Esophagus muscularis mucosa (tissue), 4 donors: ENCODE measurements at regions not wholly inside any gene's neighbourhood (a gene's known extent, or its start where the extent isn't known, plus 50 kb on each side); places are given as distances from the start of the nearest gene placed in this dataset.

Source experiments
- DNase-seq: peaks from one replicate; pipeline ENCODE4 v3.0.0-alpha.2; 2017; ENCODE audit errors: extremely low spot score
- H3K27ac ChIP-seq, 4 donors: fragments of 200-600 bp; sonication (generic); replicated peaks in 1 of 4; 1 replicate in 3 of 4; 2 replicates in 1 of 4; pipeline ENCODE4 v1.5.1; 2016 to 2019; ENCODE audit warnings: mild to moderate bottlenecking in 1 of 4
- H3K27me3 ChIP-seq, 4 donors: fragments of 200-600 bp; sonication (generic); one replicate each; pipeline versions ENCODE4 v1.5.1 to v1.6.0; 2016 to 2019
- H3K36me3 ChIP-seq, 4 donors: fragments of 200-600 bp; sonication (generic); one replicate each; pipeline ENCODE4 v1.5.1; 2016 to 2019
- H3K4me1 ChIP-seq, 4 donors: fragments of 200-600 bp; sonication (generic); one replicate each; pipeline ENCODE4 v1.5.1; 2016 to 2019
- H3K4me3 ChIP-seq, 4 donors: fragments of 200-600 bp; sonication (generic); 1 replicate in 2 of 4; 2 replicates in 2 of 4; pipeline ENCODE4 v1.5.1; 2016 to 2019; ENCODE audit warnings: mild to moderate bottlenecking in 4 of 4, moderate library complexity in 1 of 4
- H3K9me3 ChIP-seq, 4 donors: fragments of 200-600 bp; sonication (generic); 1 replicate in 3 of 4; 2 replicates in 1 of 4; pipeline ENCODE4 v1.5.1; 2016 to 2019
- CTCF ChIP-seq, 3 experiments: fragments of 200-600 bp in 2 of 3; fragments of 450-650 bp in 1 of 3; sonication (generic) in 2 of 3; IDR thresholded peaks; one replicate each; pipeline ENCODE4 v1.5.1; 2017 to 2019; ENCODE audit warnings: antibody characterized with exemption in 3 of 3, mild to moderate bottlenecking in 2 of 3, moderate library complexity in 1 of 3
- EP300 ChIP-seq: sonication (generic); formaldehyde crosslinking; IDR thresholded peaks from one replicate; pipeline ENCODE4 v1.6.1; 2017; ENCODE audit warnings: antibody characterized with exemption
- POLR2A ChIP-seq: fragments of 450-650 bp; IDR thresholded peaks from one replicate; pipeline ENCODE4 v1.6.1; 2017; ENCODE audit warnings: antibody characterized with exemption, moderate library complexity, mild to moderate bottlenecking, low read depth
- POLR2AphosphoS5 ChIP-seq, 2 donors: sonication (generic); formaldehyde crosslinking; IDR thresholded peaks; one replicate each; pipeline ENCODE4 v1.6.1; 2017; ENCODE audit warnings: antibody characterized with exemption in 2 of 2
- WGBS: methylation state at CpG from one replicate; pipeline ENCODE4 v1.1.5; 2018; 5-methylcytosine and 5-hydroxymethylcytosine counted together
- intact Hi-C: fragments of 100-400 bp; cut with DNase I; formaldehyde crosslinking; loops from one replicate; pipeline ENCODE4 v1.15.1; 2023

- TF ChIP-seq POLR2AphosphoS5 (IDR thresholded peaks at IDR 0.05), result no peak
- no peak for TF ChIP-seq EP300
- no peak for TF ChIP-seq CTCF (IDR thresholded peaks at IDR 0.05)
- no peaks in the 10 kb centered on the region for H3K9me3 ChIP-seq
- no peak for DNase-seq
- no peaks in the 10 kb centered on the region for H3K27me3 ChIP-seq
- intact Hi-C loops, result no loop called here
- H3K27ac ChIP-seq, result no peak overlapping the region
- 85% methylated on average over 2 of the region's 2 CpGs for WGBS
- no peaks in the 10 kb centered on the region for H3K4me1 ChIP-seq
- H3K36me3 ChIP-seq, result no peaks in the 10 kb centered on the region
- H3K4me3 ChIP-seq, result no peak overlapping the region
Observed at GRCh38 chr17:54807331-54807730, 93.3 kb upstream of the TOM1L1 start.

GRCh38 chr17:54813896-54814295 lies 86.8 kb upstream of the TOM1L1 start:
- Histone ChIP-seq H3K27ac (no peak overlapping the region), H3K4me1 (no peaks in the 10 kb centered on the region), H3K4me3 (no peak overlapping the region), H3K27me3 (no peaks in the 10 kb centered on the region), H3K9me3 (no peaks in the 10 kb centered on the region), H3K36me3 (no peaks in the 10 kb centered on the region)
- DNase-seq, result no peak
- TF ChIP-seq CTCF (IDR thresholded peaks at IDR 0.05), result no peak
- no peak for TF ChIP-seq POLR2AphosphoS5 (IDR thresholded peaks at IDR 0.05)
- no peak for TF ChIP-seq POLR2A
- no peak for TF ChIP-seq EP300
- intact Hi-C loops, result no loop called here
- WGBS, result 91% methylated on average over 1 of the region's 1 CpG

GRCh38 chr17:54814371-54814770 lies 86.3 kb upstream of the TOM1L1 start:
- Histone ChIP-seq H3K27me3 (no peaks in the 10 kb centered on the region), H3K36me3 (no peaks in the 10 kb centered on the region), H3K4me3 (no peak overlapping the region), H3K9me3 (no peaks in the 10 kb centered on the region), H3K27ac (no peak overlapping the region), H3K4me1 (no peaks in the 10 kb centered on the region)
- 70% methylated on average over 3 of the region's 3 CpGs for WGBS
- intact Hi-C loops, result no loop called here
- TF ChIP-seq CTCF (IDR thresholded peaks at IDR 0.05) (no peak), EP300 (no peak), POLR2AphosphoS5 (IDR thresholded peaks at IDR 0.05) (no peak)
- DNase-seq, result no peak

- Histone ChIP-seq H3K4me3 (no peak overlapping the region), H3K4me1 (no peaks in the 10 kb centered on the region), H3K27me3 (no peaks in the 10 kb centered on the region), H3K36me3 (no peaks in the 10 kb centered on the region), H3K9me3 (no peaks in the 10 kb centered on the region), H3K27ac (no peak overlapping the region)
- intact Hi-C loops, result no loop called here
- no peak for TF ChIP-seq CTCF (IDR thresholded peaks at IDR 0.05)
- no peak for TF ChIP-seq POLR2AphosphoS5 (IDR thresholded peaks at IDR 0.05)
- TF ChIP-seq EP300, result no peak
- TF ChIP-seq POLR2A, result no peak
- DNase-seq, result no peak
- WGBS, result 50% methylated on average over 3 of the region's 3 CpGs
Observed at GRCh38 chr17:54834086-54834485, 66.6 kb upstream of the TOM1L1 start.

- WGBS, result 62% methylated on average over 2 of the region's 2 CpGs
- no peak for DNase-seq
- intact Hi-C loops, result no loop called here
Observed at GRCh38 chr17:54835015-54835414, 65.6 kb upstream of the TOM1L1 start.

More at GRCh38 chr17:54835015-54835414, 65.6 kb upstream of the TOM1L1 start:
- Histone ChIP-seq H3K27me3 (no peaks in the 10 kb centered on the region), H3K9me3 (no peaks in the 10 kb centered on the region), H3K4me3 (no peak overlapping the region), H3K36me3 (no peaks in the 10 kb centered on the region), H3K4me1 (no peaks in the 10 kb centered on the region), H3K27ac (no peak overlapping the region)
- TF ChIP-seq EP300, result no peak
- TF ChIP-seq POLR2AphosphoS5 (IDR thresholded peaks at IDR 0.05), result no peak
- no peak for TF ChIP-seq CTCF (IDR thresholded peaks at IDR 0.05)
